ENCODE measurements at regions not wholly inside any gene's neighbourhood (a gene's known extent, or its start where the extent isn't known, plus 50 kb on each side); places are given as distances from the start of the nearest gene placed in this dataset.

GRCh38 chr5:168177831-168178450 lies 113.5 kb upstream of the WWC1 start:
- Mint-ChIP-seq H3K4me1 (no peaks in the 10 kb centered on the region), H3K4me3 (no peak overlapping the region), H3K36me3 (no peaks in the 10 kb centered on the region), H3K9me3 (no peaks in the 10 kb centered on the region), H3K27ac (no peak overlapping the region), H3K27me3 (no peaks in the 10 kb centered on the region)
- no peak for DNase-seq

DNA sequence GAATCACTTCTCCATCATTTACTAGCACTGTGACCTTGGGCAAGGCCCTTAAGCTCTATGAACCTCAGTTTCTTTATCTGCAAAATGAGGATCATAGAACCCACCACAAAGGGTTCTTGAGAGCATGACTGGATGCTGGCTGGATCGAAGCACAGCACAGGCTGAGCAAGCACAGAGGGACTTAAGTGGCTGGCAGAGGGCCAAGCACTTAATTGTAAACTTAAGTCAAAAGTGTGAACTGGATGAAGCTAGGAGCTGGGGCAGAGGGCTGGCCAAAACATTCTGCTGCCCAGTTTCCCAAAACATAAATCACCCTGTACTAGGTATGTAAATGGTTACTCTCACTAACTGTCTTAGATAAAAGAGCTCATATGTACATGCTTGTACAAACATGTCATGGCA lies 112.3 kb upstream of the WWC1 start:
- H3K27ac Mint-ChIP-seq: no peak overlapping the region

GRCh38 chr5:168182269-168182668 lies 109.2 kb upstream of the WWC1 start:
- Mint-ChIP-seq H3K36me3 (no peaks in the 10 kb centered on the region), H3K4me1 (no peaks in the 10 kb centered on the region), H3K27me3 (no peaks in the 10 kb centered on the region), H3K27ac (no peak overlapping the region), H3K4me3 (no peak overlapping the region), H3K9me3 (no peaks in the 10 kb centered on the region)
- no peak for DNase-seq

More for the DNA sequence above, 112.3 kb upstream of the WWC1 start:
- DNase-seq: no peak
- Mint-ChIP-seq H3K4me3 (no peak overlapping the region), H3K27me3 (no peaks in the 10 kb centered on the region), H3K36me3 (no peaks in the 10 kb centered on the region), H3K9me3 (no peaks in the 10 kb centered on the region), H3K4me1 (no peaks in the 10 kb centered on the region)

GRCh38 chr5:168184103-168184502 lies 107.3 kb upstream of the WWC1 start:
- no peak overlapping the region for H3K27ac Mint-ChIP-seq
- no peaks in the 10 kb centered on the region for H3K9me3 Mint-ChIP-seq
- no peaks in the 10 kb centered on the region for H3K27me3 Mint-ChIP-seq
- no peaks in the 10 kb centered on the region for H3K4me1 Mint-ChIP-seq
- no peak overlapping the region for H3K4me3 Mint-ChIP-seq
- H3K36me3 Mint-ChIP-seq: no peaks in the 10 kb centered on the region
- DNase-seq: no peak

GRCh38 chr5:168186289-168187074 lies 105.0 kb upstream of the WWC1 start:
- Mint-ChIP-seq H3K36me3 (no peaks in the 10 kb centered on the region), H3K27me3 (peaks cover 3% of the 10 kb centered on the region), H3K4me1 (no peaks in the 10 kb centered on the region), H3K4me3 (no peak overlapping the region), H3K27ac (no peak overlapping the region), H3K9me3 (no peaks in the 10 kb centered on the region)
- DNase-seq: no peak

- no peaks in the 10 kb centered on the region for H3K9me3 Mint-ChIP-seq
- H3K27ac Mint-ChIP-seq: no peak overlapping the region
- peaks cover 3% of the 10 kb centered on the region for H3K27me3 Mint-ChIP-seq
- no peak overlapping the region for H3K4me3 Mint-ChIP-seq
- DNase-seq: no peak
- H3K36me3 Mint-ChIP-seq: no peaks in the 10 kb centered on the region
- no peaks in the 10 kb centered on the region for H3K4me1 Mint-ChIP-seq
These were observed 103.8 kb upstream of the WWC1 start for GRCh38 chr5:168187614-168188013.

- Mint-ChIP-seq H3K4me3 (no peak overlapping the region), H3K4me1 (no peaks in the 10 kb centered on the region), H3K36me3 (no peaks in the 10 kb centered on the region), H3K27ac (no peak overlapping the region), H3K9me3 (no peaks in the 10 kb centered on the region), H3K27me3 (peaks cover 3% of the 10 kb centered on the region)
- no peak for DNase-seq
These were observed 103.3 kb upstream of the WWC1 start for GRCh38 chr5:168188182-168188581.

DNA sequence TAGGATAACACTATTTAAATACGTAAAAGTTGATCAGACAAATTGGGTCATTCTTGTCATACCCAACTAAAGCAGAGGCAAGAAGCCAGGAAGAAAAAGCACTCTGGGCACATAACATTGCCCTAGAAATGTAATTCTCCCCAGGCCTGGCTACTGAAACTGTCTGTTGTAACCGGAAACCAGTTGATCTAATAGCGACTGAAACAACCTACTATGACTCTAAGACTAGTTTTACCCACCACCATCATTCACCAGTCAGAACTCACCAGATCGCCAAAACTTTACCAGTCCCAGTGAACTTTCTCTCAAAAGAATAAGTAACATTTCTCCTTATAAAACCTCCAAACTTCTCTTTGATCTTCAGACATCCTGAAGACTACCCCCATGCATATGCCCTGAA lies 99.3 kb upstream of the WWC1 start:
- no peak overlapping the region for H3K4me3 Mint-ChIP-seq
- peaks cover 10% of the 10 kb centered on the region for H3K27me3 Mint-ChIP-seq
- DNase-seq: no peak
- no peaks in the 10 kb centered on the region for H3K36me3 Mint-ChIP-seq
- H3K4me1 Mint-ChIP-seq: no peaks in the 10 kb centered on the region
- H3K9me3 Mint-ChIP-seq: no peaks in the 10 kb centered on the region
- H3K27ac Mint-ChIP-seq: no peak overlapping the region

- no peaks in the 10 kb centered on the region for H3K9me3 Mint-ChIP-seq
- no peak for DNase-seq
- no peaks in the 10 kb centered on the region for H3K36me3 Mint-ChIP-seq
- H3K4me1 Mint-ChIP-seq: no peaks in the 10 kb centered on the region
- H3K4me3 Mint-ChIP-seq: no peak overlapping the region
- H3K27me3 Mint-ChIP-seq: peaks cover 10% of the 10 kb centered on the region
- no peak overlapping the region for H3K27ac Mint-ChIP-seq
These were observed 97.8 kb upstream of the WWC1 start for GRCh38 chr5:168193493-168194250.

- Mint-ChIP-seq H3K27ac (no peak overlapping the region), H3K4me1 (no peaks in the 10 kb centered on the region), H3K36me3 (no peaks in the 10 kb centered on the region), H3K27me3 (peaks cover 10% of the 10 kb centered on the region), H3K4me3 (no peak overlapping the region), H3K9me3 (no peaks in the 10 kb centered on the region)
- no peak for DNase-seq
These were observed 96.3 kb upstream of the WWC1 start for GRCh38 chr5:168195110-168195509.

GRCh38 chr5:168198359-168198758 lies 93.1 kb upstream of the WWC1 start:
- no peaks in the 10 kb centered on the region for H3K9me3 Mint-ChIP-seq
- peaks cover 7% of the 10 kb centered on the region for H3K27me3 Mint-ChIP-seq
- H3K4me1 Mint-ChIP-seq: no peaks in the 10 kb centered on the region
- no peak overlapping the region for H3K27ac Mint-ChIP-seq
- H3K4me3 Mint-ChIP-seq: no peak overlapping the region
- no peak for DNase-seq
- H3K36me3 Mint-ChIP-seq: no peaks in the 10 kb centered on the region

DNA sequence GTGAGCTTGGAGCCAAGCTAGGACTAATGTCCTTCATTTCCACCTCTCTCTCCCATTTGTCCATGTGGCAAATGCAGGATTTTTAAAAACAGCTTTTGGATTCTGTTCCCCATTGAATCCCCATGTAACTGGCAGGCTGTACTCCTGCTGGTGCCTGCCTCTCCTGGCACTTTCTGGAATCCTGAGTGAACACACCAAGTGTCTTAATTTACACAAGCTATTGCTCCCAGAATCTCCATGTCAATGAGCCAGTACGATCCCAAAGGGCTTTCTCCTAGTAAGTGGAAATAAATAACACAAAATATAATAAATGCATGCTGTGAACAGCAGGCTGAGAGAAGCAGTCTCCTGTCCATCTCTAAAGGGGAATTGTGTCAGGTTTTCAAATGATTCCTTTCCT lies 88.4 kb upstream of the WWC1 start:
- no peaks in the 10 kb centered on the region for H3K9me3 Mint-ChIP-seq
- H3K36me3 Mint-ChIP-seq: no peaks in the 10 kb centered on the region
- no peak overlapping the region for H3K27ac Mint-ChIP-seq
- no peak for DNase-seq
- H3K4me1 Mint-ChIP-seq: no peaks in the 10 kb centered on the region
- no peak overlapping the region for H3K4me3 Mint-ChIP-seq
- no peaks in the 10 kb centered on the region for H3K27me3 Mint-ChIP-seq

DNA sequence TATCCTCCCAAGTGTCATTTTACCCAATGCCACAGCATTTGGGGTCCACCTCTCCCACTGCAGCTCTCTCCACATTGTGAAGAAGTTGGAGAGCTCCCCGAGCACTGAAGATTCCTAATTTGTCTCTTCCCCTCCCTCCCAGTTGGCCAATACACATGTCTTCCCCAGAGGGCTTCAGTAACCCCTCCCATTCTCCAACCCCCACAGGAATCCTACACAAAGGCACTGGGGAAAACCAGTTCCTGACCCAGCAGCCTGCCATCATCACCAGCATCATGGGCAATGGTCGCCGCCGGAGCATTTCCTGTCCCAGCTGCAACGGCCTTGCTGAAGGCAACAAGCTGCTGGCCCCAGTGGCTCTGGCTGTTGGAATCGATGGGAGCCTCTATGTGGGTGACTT lies 87.3 kb upstream of the WWC1 start:
- no peak overlapping the region for H3K4me3 Mint-ChIP-seq

DNA sequence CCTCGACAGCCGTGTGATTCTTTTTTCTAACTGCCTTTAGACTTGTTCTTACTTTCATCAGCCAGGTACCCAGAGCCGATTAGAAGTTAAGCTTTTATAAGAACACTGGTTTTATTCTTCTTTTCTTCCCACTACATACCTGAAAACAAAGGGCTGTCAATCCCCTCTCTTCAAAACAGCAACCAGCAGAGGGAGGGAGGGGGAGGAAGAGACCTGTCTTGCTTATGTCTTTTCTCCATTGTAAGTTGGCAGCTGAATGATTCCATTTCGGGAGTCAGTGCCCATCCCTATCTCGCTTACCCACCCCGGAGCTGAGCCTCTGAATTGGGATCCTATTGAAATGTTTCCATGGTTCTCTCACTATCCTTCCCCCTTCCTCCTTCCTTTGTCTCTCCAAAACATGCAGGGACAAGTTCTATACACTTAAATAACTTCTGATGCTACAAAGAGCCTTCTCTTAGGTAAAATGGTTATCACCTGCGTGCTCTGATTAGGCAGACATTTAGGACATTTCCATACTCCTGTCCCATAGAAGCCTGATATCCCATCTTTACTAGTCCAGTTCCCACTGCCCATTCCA lies 83.9 kb upstream of the WWC1 start:
- H3K4me3 Mint-ChIP-seq: no peak overlapping the region
- no peak for DNase-seq
- H3K4me1 Mint-ChIP-seq: no peaks in the 10 kb centered on the region
- no peaks in the 10 kb centered on the region for H3K9me3 Mint-ChIP-seq
- no peaks in the 10 kb centered on the region for H3K36me3 Mint-ChIP-seq
- H3K27me3 Mint-ChIP-seq: no peaks in the 10 kb centered on the region
- H3K27ac Mint-ChIP-seq: no peak overlapping the region

More for the DNA sequence above, 87.3 kb upstream of the WWC1 start:
- Mint-ChIP-seq H3K27me3 (no peaks in the 10 kb centered on the region), H3K9me3 (no peaks in the 10 kb centered on the region), H3K4me1 (no peaks in the 10 kb centered on the region), H3K36me3 (no peaks in the 10 kb centered on the region), H3K27ac (no peak overlapping the region)
- no peak for DNase-seq

GRCh38 chr5:168209244-168209995 lies 82.0 kb upstream of the WWC1 start:
- H3K36me3 Mint-ChIP-seq: no peaks in the 10 kb centered on the region
- no peak overlapping the region for H3K27ac Mint-ChIP-seq
- H3K9me3 Mint-ChIP-seq: no peaks in the 10 kb centered on the region
- DNase-seq: no peak
- no peaks in the 10 kb centered on the region for H3K27me3 Mint-ChIP-seq
- no peak overlapping the region for H3K4me3 Mint-ChIP-seq
- H3K4me1 Mint-ChIP-seq: no peaks in the 10 kb centered on the region

Measured in activated naive CD8-positive, alpha-beta T cell treated with anti-CD3 and anti-CD28 coated beads for 36 hours (primary cell).